Muscle of leg (tissue), 3 donors: ENCODE measurements at regions not wholly inside any gene's neighbourhood (a gene's known extent, or its start where the extent isn't known, plus 50 kb on each side); places are given as distances from the start of the nearest gene placed in this dataset.

ENCODE experiments used
- DNase-seq: peaks from one replicate; pipeline ENCODE4 v3.0.0; 2013
- H3K27ac ChIP-seq: one replicate; pipeline ENCODE4 v1.5.1; 2013; ENCODE audit warnings: mild to moderate bottlenecking, low read length, control low read depth
- H3K27me3 ChIP-seq: one replicate; pipeline ENCODE4 v1.6.1; 2013; ENCODE audit warnings: low read length; ENCODE audit not compliant: control insufficient read depth, insufficient read depth
- H3K36me3 ChIP-seq: one replicate; pipeline ENCODE4 v1.6.1; 2013; ENCODE audit warnings: low read length; ENCODE audit not compliant: control insufficient read depth, insufficient read depth
- H3K4me1 ChIP-seq: one replicate; pipeline ENCODE4 v1.6.1; 2013; ENCODE audit warnings: low read length; ENCODE audit not compliant: control insufficient read depth, insufficient read depth
- H3K4me3 ChIP-seq: one replicate; pipeline ENCODE4 v1.5.1; 2013; ENCODE audit warnings: low read length, control low read depth
- H3K9me3 ChIP-seq: replicated peaks from 2 replicates; pipeline ENCODE4 v1.6.1; 2013; ENCODE audit warnings: low read depth, low read length; ENCODE audit not compliant: control insufficient read depth
- WGBS: methylation state at CpG from one replicate; pipeline ENCODE4 v1.1.5; 2013; ENCODE audit warnings: missing lambda C conversion rate; ENCODE audit not compliant: insufficient coverage; 5-methylcytosine and 5-hydroxymethylcytosine counted together

- Histone ChIP-seq H3K27me3 (peaks cover 2% of the 10 kb centered on the region), H3K4me1 (peaks cover 2% of the 10 kb centered on the region), H3K27ac (no peak overlapping the region), H3K36me3 (no peaks in the 10 kb centered on the region), H3K4me3 (no peak overlapping the region), H3K9me3 (no peaks in the 10 kb centered on the region)
- no peak for DNase-seq
- WGBS, result 86% methylated on average over 8 of the region's 10 CpGs
Observed at GRCh38 chr3:134087060-134087974, 57.6 kb upstream of the SLCO2A1 start.

DNA sequence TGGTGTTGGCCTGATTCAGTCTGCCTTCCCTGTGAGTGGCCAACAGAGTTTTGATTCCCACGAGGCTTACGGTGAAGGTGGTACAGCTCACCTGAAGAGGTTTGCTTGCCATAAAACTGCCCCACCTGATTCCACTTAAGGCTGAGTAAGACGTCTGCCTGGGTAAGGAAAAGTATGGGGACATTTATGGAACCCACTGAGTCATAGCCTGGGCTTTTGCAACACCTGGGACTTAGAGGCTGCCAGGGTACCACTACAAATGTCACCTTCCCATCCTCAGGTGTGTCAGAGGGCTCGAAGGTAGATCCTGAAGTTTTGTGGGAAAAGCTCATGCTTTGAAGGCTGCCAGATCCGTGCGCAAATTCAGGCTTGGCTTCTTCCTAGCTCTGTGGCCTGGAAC is 56.9 kb upstream of the SLCO2A1 start:
- Histone ChIP-seq H3K9me3 (no peaks in the 10 kb centered on the region), H3K4me1 (no peaks in the 10 kb centered on the region), H3K27me3 (peaks cover 2% of the 10 kb centered on the region), H3K36me3 (no peaks in the 10 kb centered on the region), H3K27ac (no peak overlapping the region), H3K4me3 (no peak overlapping the region)
- no peak for DNase-seq
- WGBS, result 96% methylated on average over 4 of the region's 6 CpGs

- H3K27me3 ChIP-seq, result peaks cover 2% of the 10 kb centered on the region
- H3K27ac ChIP-seq, result no peak overlapping the region
- no peaks in the 10 kb centered on the region for H3K36me3 ChIP-seq
- H3K9me3 ChIP-seq, result peaks cover 8% of the 10 kb centered on the region
- no peak for DNase-seq
- no peak overlapping the region for H3K4me3 ChIP-seq
- WGBS, result 92% methylated on average over 12 of the region's 13 CpGs
- H3K4me1 ChIP-seq, result no peaks in the 10 kb centered on the region
Observed at GRCh38 chr3:134085034-134085775, 55.5 kb upstream of the SLCO2A1 start.

- no peak for DNase-seq
- Histone ChIP-seq H3K4me1 (no peaks in the 10 kb centered on the region), H3K4me3 (no peak overlapping the region), H3K36me3 (no peaks in the 10 kb centered on the region), H3K27me3 (peaks cover 2% of the 10 kb centered on the region), H3K27ac (no peak overlapping the region), H3K9me3 (peaks cover 8% of the 10 kb centered on the region)
- no CpG with 5 or more reads among the region's 2 CpGs for WGBS
Observed at GRCh38 chr3:134084242-134084950, 54.7 kb upstream of the SLCO2A1 start.

DNA sequence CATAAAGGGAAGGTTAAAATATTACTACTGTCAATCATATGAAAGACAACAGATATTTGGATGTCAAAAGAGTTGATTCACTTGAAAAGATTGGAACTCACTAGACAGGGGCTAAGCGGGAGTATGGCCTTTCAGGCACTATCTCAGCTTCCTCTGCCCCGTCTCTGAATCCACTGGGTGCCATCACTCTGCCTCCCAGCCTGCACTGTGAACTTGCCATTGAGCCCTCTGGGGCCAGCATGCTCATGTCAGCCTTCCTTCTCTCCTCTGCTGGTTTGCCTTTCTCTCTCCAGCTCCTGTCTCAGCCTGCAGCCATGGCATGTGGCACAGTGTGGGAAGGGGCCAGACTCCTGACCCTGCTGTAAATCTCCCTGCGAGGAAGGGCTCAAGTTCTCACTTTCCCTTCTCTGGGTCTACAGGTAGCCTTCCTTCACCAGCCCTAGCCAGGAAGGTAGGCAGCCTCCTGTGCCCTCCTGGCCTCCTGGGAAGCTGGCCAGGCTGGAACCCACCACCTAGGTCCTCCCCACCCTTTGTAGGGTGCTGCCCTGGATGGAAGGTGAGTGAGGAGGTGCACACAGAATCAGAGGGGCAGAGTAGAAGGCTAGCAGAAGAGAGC is 54.0 kb upstream of the SLCO2A1 start:
- no peak for DNase-seq

DNA sequence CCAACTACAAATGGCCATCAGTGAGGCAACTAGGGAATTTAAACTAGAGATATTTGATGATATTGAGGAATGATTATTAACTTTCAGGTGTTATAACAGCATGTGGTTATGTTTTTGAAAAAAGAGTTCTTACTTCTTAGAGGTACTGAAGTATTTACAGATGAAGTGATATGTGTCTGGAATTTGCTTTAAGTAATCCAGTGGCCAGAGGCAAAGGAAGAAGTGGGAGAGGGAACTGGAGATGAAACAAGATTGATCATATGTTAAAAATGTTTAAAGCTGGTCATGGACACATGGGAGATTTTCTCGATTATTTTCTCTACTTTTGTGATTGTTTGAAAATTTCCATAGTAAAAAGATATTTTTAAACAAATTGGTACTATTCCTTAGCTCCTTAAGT is 53.3 kb upstream of the SLCO2A1 start:
- peak; percentile 27 for DNase-seq
- WGBS, result no CpG with 5 or more reads among the region's 1 CpG
- H3K4me3 ChIP-seq, result no peak overlapping the region
- peaks cover 8% of the 10 kb centered on the region for H3K9me3 ChIP-seq
- no peak overlapping the region for H3K27ac ChIP-seq
- H3K27me3 ChIP-seq, result peaks cover 2% of the 10 kb centered on the region
- no peaks in the 10 kb centered on the region for H3K4me1 ChIP-seq
- no peaks in the 10 kb centered on the region for H3K36me3 ChIP-seq

More for the DNA sequence above, 54.0 kb upstream of the SLCO2A1 start:
- no peaks in the 10 kb centered on the region for H3K36me3 ChIP-seq
- WGBS, result 69% methylated on average over 3 of the region's 3 CpGs
- no peak overlapping the region for H3K27ac ChIP-seq
- H3K9me3 ChIP-seq, result peaks cover 8% of the 10 kb centered on the region
- H3K4me1 ChIP-seq, result no peaks in the 10 kb centered on the region
- no peak overlapping the region for H3K4me3 ChIP-seq
- H3K27me3 ChIP-seq, result peaks cover 2% of the 10 kb centered on the region

DNA sequence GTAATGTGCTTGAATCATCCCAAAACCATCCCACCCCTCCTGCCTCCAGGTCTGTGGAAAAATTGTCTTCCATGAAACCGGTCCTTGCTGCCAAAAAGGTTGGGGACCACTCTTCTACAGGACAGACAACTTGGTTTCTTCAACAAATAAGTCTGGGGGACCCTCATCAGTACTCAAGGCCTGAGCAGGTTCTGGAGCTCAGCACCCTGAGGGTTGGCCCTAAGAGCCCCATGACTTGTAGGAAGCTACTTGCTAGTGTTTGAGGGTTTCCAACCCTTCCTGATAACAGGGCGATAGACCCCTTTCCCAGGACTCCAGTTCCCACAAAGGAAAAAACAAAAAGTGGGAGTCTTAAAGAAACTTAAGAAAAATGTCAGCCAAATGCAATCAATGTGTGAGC is 52.9 kb upstream of the SLCO2A1 start:
- Histone ChIP-seq H3K9me3 (peaks cover 8% of the 10 kb centered on the region), H3K27me3 (peaks cover under 1% of the 10 kb centered on the region), H3K36me3 (no peaks in the 10 kb centered on the region), H3K4me1 (no peaks in the 10 kb centered on the region), H3K4me3 (no peak overlapping the region), H3K27ac (no peak overlapping the region)
- no CpG with 5 or more reads among the region's 2 CpGs for WGBS
- DNase-seq, result no peak

DNA sequence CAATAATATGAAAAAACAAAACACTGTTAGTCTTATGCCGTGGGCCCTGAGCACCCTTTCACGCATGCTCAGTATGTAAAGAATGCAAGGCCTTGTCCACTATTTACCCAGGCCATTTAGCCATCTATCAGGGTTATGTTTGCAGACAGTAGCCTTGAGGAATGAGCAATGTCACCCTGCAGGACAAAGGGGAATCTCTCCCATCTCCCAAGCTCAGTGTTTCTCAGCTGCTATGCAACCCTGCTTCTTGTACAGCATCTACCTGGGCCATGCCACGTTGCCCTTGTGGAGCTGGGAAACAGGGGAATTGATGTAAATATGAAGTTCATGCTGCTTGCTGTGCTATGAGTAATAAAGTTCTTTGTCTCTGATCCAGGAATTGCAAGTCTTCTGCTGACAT is 51.5 kb upstream of the SLCO2A1 start:
- no peak overlapping the region for H3K4me3 ChIP-seq
- WGBS, result 86% methylated on average over 2 of the region's 3 CpGs
- no peak overlapping the region for H3K27ac ChIP-seq
- H3K9me3 ChIP-seq, result peaks cover 8% of the 10 kb centered on the region
- no peaks in the 10 kb centered on the region for H3K36me3 ChIP-seq
- no peaks in the 10 kb centered on the region for H3K4me1 ChIP-seq
- DNase-seq, result no peak
- no peaks in the 10 kb centered on the region for H3K27me3 ChIP-seq

DNA sequence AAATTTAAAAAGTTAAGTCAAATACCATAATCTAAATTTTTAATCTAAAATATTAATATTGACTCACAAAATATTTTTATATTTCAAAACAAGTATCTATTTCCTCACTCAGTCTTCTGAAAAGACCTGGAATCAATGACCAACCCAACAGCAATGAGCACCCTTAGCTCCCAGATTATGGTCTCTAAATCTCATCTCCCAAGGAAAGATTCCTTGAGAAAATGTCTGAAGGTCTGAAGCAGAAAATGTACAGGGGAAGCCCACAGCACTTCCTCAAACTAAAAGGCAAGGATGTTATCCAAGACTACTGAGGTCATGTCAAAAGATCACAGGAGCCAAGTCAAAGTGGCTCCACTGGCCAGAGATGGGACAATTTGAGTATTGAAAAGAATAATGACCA is 51.0 kb upstream of the SLCO2A1 start:
- H3K27ac ChIP-seq, result no peak overlapping the region
- no peak for DNase-seq
- H3K4me1 ChIP-seq, result no peaks in the 10 kb centered on the region
- H3K27me3 ChIP-seq, result no peaks in the 10 kb centered on the region
- peaks cover 8% of the 10 kb centered on the region for H3K9me3 ChIP-seq
- H3K4me3 ChIP-seq, result no peak overlapping the region
- H3K36me3 ChIP-seq, result no peaks in the 10 kb centered on the region

- Histone ChIP-seq H3K27ac (no peak overlapping the region), H3K27me3 (no peaks in the 10 kb centered on the region), H3K9me3 (peaks cover 8% of the 10 kb centered on the region)
Observed at GRCh38 chr3:134079761-134080160, 50.0 kb upstream of the SLCO2A1 start.

More at GRCh38 chr3:134079761-134080160, 50.0 kb upstream of the SLCO2A1 start:
- H3K4me3 ChIP-seq, result no peak overlapping the region
- no peaks in the 10 kb centered on the region for H3K36me3 ChIP-seq
- no peaks in the 10 kb centered on the region for H3K4me1 ChIP-seq
- DNase-seq, result no peak
